SKM-1 treated with dmso at 0.1 percent for 144 hours (cell line): ENCODE measurements at regions not wholly inside any gene's neighbourhood (a gene's known extent, or its start where the extent isn't known, plus 50 kb on each side); places are given as distances from the start of the nearest gene placed in this dataset.

Experiments used
- DNase-seq: peaks from one replicate; lab custom pipeline; 2025; ENCODE audit not compliant: unreplicated experiment; lab: John Stamatoyannopoulos, UW

GRCh38 chr2:129702416-129703176 is 276.9 kb upstream of the RAB6C start:
- no peak for DNase-seq

- no peak for DNase-seq
Observed at GRCh38 chr2:129705085-129705484, 274.4 kb upstream of the RAB6C start.

- DNase-seq, result no peak
Observed at GRCh38 chr2:129707800-129708199, 271.7 kb upstream of the RAB6C start.

- DNase-seq, result no peak
Observed at GRCh38 chr2:129708221-129708967, 271.1 kb upstream of the RAB6C start.

- DNase-seq, result no peak
Observed at GRCh38 chr2:129709001-129709955, 270.2 kb upstream of the RAB6C start.

GRCh38 chr2:129709956-129710598 is 269.4 kb upstream of the RAB6C start:
- no peak for DNase-seq

GRCh38 chr2:129710670-129711495 is 268.6 kb upstream of the RAB6C start:
- no peak for DNase-seq

- no peak for DNase-seq
Observed at GRCh38 chr2:129711816-129712675, 267.4 kb upstream of the RAB6C start.

- DNase-seq, result no peak
Observed at GRCh38 chr2:129712676-129712985, 266.8 kb upstream of the RAB6C start.

GRCh38 chr2:129713337-129713736 is 266.1 kb upstream of the RAB6C start:
- no peak for DNase-seq

GRCh38 chr2:129716781-129717559 is 262.5 kb upstream of the RAB6C start:
- DNase-seq, result no peak

- DNase-seq, result no peak
Observed at GRCh38 chr2:129717560-129718130, 261.8 kb upstream of the RAB6C start.

- no peak for DNase-seq
Observed at GRCh38 chr2:129719335-129719734, 260.1 kb upstream of the RAB6C start.

- DNase-seq, result no peak
Observed at GRCh38 chr2:129720360-129720759, 259.1 kb upstream of the RAB6C start.

GRCh38 chr2:129720761-129721160 is 258.7 kb upstream of the RAB6C start:
- no peak for DNase-seq

- no peak for DNase-seq
Observed at GRCh38 chr2:129721236-129721635, 258.2 kb upstream of the RAB6C start.

GRCh38 chr2:129721846-129722245 is 257.6 kb upstream of the RAB6C start:
- no peak for DNase-seq
